HG03280 (cell line): ENCODE measurements at regions not wholly inside any gene's neighbourhood (a gene's known extent, or its start where the extent isn't known, plus 50 kb on each side); places are given as distances from the start of the nearest gene placed in this dataset.
"Not testable (repeated sequence)": the region's sequence is repeated elsewhere in the genome, so short reads cannot be mapped to it uniquely, and the experiment has no call there.

Source experiments
- ATAC-seq: cut with Tn5 transposase; IDR thresholded peaks from one replicate; pipeline ENCODE4 v1.9.1; 2021; ENCODE audit warnings: mild to moderate bottlenecking, moderate library complexity; ENCODE audit not compliant: unreplicated experiment

DNA sequence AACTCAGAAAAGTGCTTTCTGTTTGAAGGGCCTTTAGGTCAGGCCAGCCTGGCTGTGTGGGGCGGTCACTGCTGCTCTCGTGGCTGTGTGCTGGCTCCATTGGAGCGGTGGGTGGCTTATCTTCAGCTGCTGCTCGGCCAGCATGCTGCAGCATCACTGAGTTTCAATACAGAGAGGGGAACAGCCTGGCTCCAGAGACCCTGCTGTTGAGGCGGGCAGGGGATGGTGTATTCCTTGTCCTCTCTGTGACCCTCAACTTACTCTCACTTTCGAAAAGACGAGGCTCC lies 248.5 kb upstream of the ONECUT1 start:
- no peak for ATAC-seq

- no peak for ATAC-seq
Observed at GRCh38 chr15:53037904-53038654, 247.9 kb upstream of the ONECUT1 start.

DNA sequence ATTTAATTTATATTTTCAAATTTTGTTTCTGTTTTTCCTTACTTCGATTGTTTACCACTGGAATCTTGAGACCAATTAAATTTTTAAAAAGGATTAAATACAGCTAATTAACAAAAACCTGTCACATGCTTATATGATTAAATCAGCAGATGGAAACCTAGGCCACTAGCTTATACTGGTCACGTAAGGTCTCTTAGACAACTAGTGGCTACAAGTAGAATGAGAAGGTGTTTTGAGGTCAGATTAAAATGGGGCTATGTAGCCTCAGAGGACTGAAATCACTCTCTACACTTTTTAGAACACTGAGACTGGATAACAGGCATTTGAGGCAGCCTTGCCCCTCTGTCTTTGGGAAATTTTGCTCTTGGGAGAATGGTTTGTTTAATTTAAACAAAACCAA lies 246.5 kb upstream of the ONECUT1 start:
- ATAC-seq = no peak

GRCh38 chr15:53034767-53035245 lies 244.7 kb upstream of the ONECUT1 start:
- no peak for ATAC-seq

DNA sequence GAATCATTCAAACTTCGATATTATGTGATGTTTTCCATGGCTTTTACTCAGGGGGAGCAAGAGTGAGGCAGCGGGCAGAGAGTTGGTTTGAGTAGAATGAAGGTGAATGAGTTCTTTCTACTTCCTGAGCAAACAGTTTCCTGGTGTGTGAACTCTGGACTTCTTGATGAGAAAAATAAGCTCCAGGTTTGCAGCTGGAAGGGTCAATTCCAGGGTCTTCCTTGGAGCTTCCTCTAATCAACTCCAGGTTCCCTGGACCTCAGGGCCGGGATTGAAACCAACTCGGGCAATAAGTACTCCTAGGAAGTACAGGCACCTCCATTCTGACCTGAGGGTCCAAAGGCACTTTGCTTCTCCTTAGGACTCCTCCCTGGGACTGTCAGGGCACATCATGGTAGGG lies 243.6 kb upstream of the ONECUT1 start:
- no peak for ATAC-seq

DNA sequence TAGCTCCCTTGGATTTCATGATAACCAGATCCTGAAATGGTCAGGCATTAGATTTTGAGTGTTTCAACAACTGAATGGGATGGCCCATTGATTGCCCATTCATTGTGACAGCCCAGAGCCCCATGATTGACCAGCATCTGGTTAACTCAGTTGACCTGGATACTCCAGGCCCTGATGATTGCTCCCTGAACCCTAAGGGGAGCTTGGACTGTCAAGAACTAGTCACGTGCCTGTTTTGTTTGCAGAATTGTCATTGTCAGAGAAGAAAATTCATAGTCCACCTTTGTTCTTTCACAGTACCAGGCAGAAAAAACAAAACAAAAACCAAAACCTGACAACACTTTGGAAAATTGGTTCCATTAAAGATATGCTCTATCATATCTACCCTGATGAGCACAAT lies 241.3 kb upstream of the ONECUT1 start:
- ATAC-seq = no peak

DNA sequence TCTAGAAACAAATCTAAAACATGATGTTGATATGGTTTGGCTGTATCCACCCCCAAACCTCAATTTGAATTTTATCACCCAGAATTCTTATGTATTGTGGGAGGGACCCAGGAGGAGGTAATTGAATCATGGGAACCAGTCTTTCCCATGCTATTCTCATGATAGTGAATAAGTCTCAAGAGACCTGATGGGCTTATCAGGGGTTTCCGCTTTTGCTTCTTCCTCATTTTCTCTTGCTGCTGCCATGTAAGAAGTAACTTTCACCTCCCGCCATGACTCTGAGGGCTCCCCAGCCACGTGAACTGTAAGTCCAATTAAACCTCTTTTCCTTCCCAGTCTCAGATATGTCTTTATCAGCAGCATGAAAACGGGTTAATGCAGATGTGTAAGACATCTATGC lies 232.7 kb upstream of the ONECUT1 start:
- no peak for ATAC-seq

DNA sequence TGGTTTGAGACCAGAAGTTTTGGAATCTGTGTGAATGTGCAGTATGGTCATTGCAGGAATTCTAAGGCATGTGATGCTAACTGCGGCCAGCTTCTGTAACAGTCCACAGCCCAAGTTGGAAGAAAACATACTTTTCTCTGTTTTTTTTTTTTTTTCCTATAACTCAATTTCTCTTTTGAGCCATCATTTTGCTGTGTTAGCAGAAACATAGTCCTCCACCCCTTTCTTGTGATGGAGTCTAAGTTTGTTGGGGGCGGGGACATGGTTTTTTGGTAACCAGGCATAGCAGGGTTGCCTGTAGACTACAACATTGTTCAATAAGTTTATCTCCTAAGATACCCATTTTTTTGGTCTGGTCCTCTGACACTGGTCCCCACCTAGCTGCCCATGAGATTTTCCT lies 223.2 kb upstream of the ONECUT1 start:
- ATAC-seq = no peak

DNA sequence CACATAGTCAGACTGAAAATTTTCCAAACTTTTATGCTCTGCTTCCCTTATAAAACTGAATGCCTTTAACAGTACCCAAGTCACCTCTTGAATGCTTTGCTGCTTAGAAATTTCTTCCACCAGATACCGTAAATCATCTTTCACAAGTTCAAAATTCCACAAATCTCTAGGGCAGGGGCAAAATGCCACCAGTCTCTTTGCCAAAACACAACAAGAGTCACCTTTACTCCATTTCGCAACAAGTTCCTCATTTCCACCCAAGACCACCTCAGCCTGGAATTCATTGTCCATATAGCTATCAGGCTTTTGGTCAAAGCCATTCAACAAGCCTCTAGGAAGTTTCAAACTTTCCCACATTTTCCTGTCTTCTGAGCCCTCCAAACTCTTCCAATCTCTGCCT lies 221.6 kb upstream of the ONECUT1 start:
- ATAC-seq = not testable (repeated sequence)

DNA sequence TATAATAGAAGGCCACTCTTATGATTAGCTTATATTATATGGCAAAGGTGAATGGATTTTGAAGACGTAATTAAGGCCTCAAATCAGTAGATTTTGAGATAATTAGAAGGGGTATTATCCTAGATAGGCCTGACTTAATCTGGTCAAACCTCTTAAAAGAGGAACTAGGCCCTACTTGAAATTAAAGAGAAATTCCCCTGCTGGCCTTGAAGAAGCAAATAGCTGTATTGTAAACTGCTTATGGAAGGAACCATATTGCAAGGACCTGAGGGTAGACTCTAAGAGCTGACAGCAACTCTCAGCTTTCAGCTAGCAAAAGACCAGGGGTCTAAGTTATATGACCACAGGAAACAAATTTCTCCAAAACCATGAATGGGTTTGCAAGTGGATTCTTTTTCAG lies 219.0 kb upstream of the ONECUT1 start:
- no peak for ATAC-seq

- no peak for ATAC-seq
Observed at GRCh38 chr15:53000409-53000808, 210.3 kb upstream of the ONECUT1 start.

GRCh38 chr15:52997123-52997522 lies 207.0 kb upstream of the ONECUT1 start:
- ATAC-seq = no peak

GRCh38 chr15:52994290-52994689 lies 204.2 kb upstream of the ONECUT1 start:
- ATAC-seq = no peak

DNA sequence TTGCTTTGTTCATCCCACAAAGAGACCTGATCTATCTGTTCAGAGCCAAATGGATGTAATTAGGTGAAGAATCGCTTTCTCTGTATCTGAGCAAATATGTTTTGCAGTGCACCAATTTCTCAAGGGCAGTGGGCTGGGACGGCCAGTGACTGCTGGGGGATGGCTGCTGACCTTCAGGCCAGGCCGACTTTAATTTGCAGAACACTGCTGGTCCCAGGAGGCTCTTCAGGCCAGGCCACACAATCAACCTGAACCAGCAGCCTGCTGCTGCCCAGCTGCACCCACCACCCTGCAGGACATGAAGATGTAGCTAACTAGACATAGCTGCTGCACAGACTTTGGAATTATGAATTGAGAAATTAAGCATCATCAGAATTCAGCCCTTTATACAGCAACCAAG lies 194.4 kb upstream of the ONECUT1 start:
- ATAC-seq = no peak

DNA sequence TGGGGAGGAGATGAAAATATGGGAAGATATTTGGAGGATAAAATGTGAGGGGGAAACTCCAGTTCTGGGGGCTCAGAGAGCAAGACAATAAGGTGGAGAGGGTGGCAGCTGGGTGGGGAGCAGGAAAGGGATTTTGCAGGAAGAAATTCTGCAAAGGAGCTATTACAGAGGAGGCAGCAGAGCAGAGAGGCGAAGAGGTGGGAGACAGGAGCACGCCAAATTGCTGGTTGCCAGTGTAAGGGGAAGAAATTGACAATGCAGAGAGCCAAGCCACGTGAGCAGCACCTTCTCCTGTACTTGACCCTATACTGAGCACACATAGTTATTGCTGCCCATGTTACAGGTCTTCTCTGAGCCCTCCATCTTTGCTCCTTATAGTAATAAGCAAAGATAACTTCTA lies 190.3 kb upstream of the ONECUT1 start:
- ATAC-seq = no peak

DNA sequence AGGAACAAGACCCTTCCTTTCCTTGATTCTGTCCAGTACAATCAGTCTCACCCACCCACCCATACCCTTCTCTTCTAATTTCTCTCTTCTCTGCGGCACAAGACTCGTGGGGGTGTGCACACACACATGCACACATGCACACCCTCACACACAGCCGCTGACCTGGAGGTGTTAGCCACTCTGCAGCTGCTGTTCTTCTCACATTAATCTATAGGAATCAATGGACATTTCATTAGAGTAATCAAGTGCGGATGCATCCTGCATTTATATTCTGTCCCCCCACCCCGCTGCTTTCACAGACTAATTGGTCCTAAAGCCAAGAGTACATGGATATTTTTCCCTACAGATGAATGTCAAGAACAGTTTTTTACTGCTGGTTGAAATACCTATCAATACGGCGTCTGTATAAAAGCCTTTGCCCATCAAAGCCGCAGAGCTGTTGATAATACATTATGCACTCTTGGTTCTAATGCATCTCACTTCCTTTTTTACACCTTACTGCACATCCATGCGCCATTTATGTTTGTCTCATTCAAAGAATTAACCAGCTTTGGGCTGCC lies 186.5 kb upstream of the ONECUT1 start:
- ATAC-seq = no peak

DNA sequence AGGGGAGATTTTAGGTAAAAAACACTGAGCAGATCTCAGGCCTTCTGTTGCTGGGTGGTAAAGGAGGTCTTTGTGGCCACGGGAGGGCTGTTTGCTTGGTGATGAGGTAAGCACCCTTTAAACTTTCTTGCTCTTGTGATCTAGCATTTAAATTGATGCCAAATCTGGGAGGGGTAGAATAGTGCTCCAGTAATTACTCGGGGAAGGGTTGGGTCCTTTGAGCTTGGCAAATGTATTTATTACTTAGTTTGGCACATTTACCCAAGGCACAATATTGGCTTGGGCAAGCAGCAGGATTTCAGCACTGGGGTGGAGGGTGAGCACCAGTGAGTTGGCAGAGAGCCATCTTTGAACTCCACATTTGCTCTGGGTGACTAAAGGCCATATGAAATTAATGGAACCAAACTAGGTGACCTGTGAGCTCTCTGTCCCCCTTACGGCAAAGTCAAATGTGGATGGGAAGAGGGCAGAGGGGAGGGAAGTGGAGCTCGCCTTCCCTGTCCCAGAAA lies 185.9 kb upstream of the ONECUT1 start:
- ATAC-seq = no peak

GRCh38 chr15:52963865-52964264 lies 173.7 kb upstream of the ONECUT1 start:
- ATAC-seq = no peak

DNA sequence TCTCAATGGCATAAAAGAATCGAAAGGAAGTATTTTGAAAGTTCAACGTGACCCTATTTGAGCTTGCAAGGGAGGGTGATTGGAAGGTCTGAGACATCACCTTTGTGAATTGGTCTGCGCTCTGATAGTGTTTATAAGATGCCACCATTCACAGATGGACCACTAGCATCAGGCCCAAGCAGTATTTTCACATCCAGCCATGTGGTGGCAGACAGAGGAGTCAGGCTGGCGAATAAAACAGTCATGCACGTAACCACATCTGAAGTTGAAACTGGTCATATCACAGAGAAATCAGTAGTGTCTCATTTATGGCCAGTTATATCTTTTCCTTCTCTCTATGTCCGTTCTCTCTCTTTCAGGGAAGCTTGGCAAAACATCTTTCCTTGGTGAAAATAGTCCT lies 170.1 kb upstream of the ONECUT1 start:
- ATAC-seq = no peak

DNA sequence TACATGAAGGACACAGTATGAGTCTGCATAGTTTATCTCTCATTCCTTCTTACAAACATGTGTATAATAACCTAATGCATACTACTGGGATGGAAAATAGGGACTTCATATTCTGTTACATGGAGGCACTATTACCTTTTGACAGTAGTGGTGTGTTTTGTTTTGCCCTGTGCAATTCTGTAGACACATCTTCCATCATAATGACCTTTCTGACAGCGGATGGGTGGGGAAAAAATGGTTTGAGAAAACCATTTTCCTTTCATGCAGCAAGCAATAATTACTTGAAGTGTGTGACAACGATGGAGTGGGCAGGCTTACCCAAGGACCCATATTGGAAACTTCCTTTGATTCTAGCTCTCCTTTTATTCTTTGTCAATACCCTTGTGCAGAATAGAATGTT lies 153.6 kb upstream of the ONECUT1 start:
- ATAC-seq = no peak

DNA sequence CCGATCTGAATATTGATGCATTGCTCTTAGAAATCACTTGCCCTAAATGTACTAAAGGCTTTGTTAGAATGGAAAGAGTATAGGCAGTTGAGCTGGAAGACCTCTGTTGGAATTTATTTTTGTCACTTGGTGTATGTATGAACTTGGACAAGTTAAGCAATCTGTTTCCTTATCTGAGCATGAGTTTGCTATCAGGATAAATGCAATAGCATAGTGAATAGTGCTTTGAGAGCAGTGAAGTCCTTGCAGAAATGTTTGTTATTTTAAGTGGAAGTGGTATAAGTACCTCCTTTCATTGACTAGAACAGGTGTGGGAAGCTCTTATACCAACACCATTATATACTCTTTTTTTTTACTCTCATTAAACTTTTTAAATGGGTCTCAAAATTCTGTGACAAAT lies 146.4 kb upstream of the ONECUT1 start:
- ATAC-seq = no peak

GRCh38 chr15:52925130-52925529 lies 135.0 kb upstream of the ONECUT1 start:
- no peak for ATAC-seq

- no peak for ATAC-seq
Observed at GRCh38 chr15:52924630-52925029, 134.5 kb upstream of the ONECUT1 start.
